Lung (tissue), 11 donors: ENCODE measurements at regions not wholly inside any gene's neighbourhood (a gene's known extent, or its start where the extent isn't known, plus 50 kb on each side); places are given as distances from the start of the nearest gene placed in this dataset.

Source experiments
- ATAC-seq: fragments of 200-7000 bp; cut with Tn5 transposase; one replicate; pipeline ENCODE4 v1.9.1; 2020; ENCODE audit warnings: moderate number of reproducible peaks; ENCODE audit not compliant: insufficient read depth, low FRiP score
- DNase-seq, 3 donors: peaks; one replicate each; pipeline ENCODE4 v3.0.0-alpha.2; 2013 to 2017
- H3K27ac ChIP-seq, 2 donors: one replicate each; pipeline ENCODE4 v1.5.1; 2013; ENCODE audit warnings: mild to moderate bottlenecking in 2 of 2, moderate library complexity in 2 of 2, control low read depth in 1 of 2, inconsistent platforms in 1 of 2, low read depth in 1 of 2, low read length in 1 of 2
- H3K27me3 ChIP-seq, 3 donors: one replicate each; pipeline ENCODE4 v1.5.1; 2013; ENCODE audit warnings: low read length in 2 of 3; ENCODE audit not compliant: control insufficient read depth in 3 of 3, insufficient read depth in 3 of 3
- H3K36me3 ChIP-seq, 4 donors: one replicate each; pipeline ENCODE4 v1.5.1; 2013; ENCODE audit warnings: low read length in 4 of 4, mild to moderate bottlenecking in 1 of 4, moderate library complexity in 1 of 4; ENCODE audit not compliant: control insufficient read depth in 4 of 4, insufficient read depth in 4 of 4
- H3K4me1 ChIP-seq, 5 donors: one replicate each; pipeline ENCODE4 v1.5.1; 2013; ENCODE audit warnings: low read length in 5 of 5, mild to moderate bottlenecking in 2 of 5, moderate library complexity in 1 of 5; ENCODE audit not compliant: control insufficient read depth in 5 of 5, insufficient read depth in 5 of 5
- H3K4me3 ChIP-seq: one replicate; pipeline ENCODE4 v1.5.1; 2013; ENCODE audit warnings: mild to moderate bottlenecking, control low read depth, moderate library complexity
- H3K9ac ChIP-seq, 2 donors: one replicate each; pipeline ENCODE4 v1.5.1; 2013; ENCODE audit warnings: low read length in 2 of 2, control low read depth in 1 of 2; ENCODE audit not compliant: insufficient read depth in 1 of 2
- H3K9me3 ChIP-seq, 4 donors: one replicate each; pipeline ENCODE4 v1.5.1; 2013; ENCODE audit warnings: low read length in 3 of 4, mild to moderate bottlenecking in 1 of 4, moderate library complexity in 1 of 4; ENCODE audit not compliant: control insufficient read depth in 4 of 4, insufficient read depth in 3 of 4
- CTCF ChIP-seq: IDR thresholded peaks from 2 replicates; pipeline ENCODE4 v1.5.1; 2012; ENCODE audit warnings: mild to moderate bottlenecking; ENCODE audit errors: control extremely low read depth, extremely low read depth
- WGBS, 2 donors: extraction: QIAGEN DNeasy Blood & Tissue Kit; methylation state at CpG; one replicate each; pipeline ENCODE4 v1.1.7; 2013; 5-methylcytosine and 5-hydroxymethylcytosine counted together
- donor health status: control.
- donor health status: control.
- donor health status: Bipolar disorder and iron deficiency.
- donor health status: healthy.
- donor health status: DM: yes; HTN: yes; CAD: no.

- Histone ChIP-seq H3K36me3 (no peaks in the 10 kb centered on the region), H3K27ac (no peak overlapping the region), H3K27me3 (no peaks in the 10 kb centered on the region), H3K9ac (no peak overlapping the region), H3K4me1 (no peaks in the 10 kb centered on the region), H3K9me3 (peaks cover 0 to 2% (median 0%) of the 10 kb centered on the region in 4 donors), H3K4me3 (no peak overlapping the region)
- TF ChIP-seq CTCF = no peak
- 16 to 44% methylated on average over 4 of the region's 4 CpGs for WGBS, 2 donors
- ATAC-seq (no peak), DNase-seq (no peak)
These were observed 367.8 kb upstream of the HS6ST1 start for GRCh38 chr2:128686497-128686859.

- no peak overlapping the region for H3K27ac ChIP-seq
- DNase-seq (no peak), ATAC-seq (no peak)
- H3K9ac ChIP-seq = no peak overlapping the region
- no peak overlapping the region for H3K4me3 ChIP-seq
- TF ChIP-seq CTCF = no peak
- H3K4me1 ChIP-seq = no peaks in the 10 kb centered on the region
- H3K27me3 ChIP-seq = no peaks in the 10 kb centered on the region
- 85 to 88% methylated on average over 6 of the region's 6 CpGs for WGBS, 2 donors
- no peaks in the 10 kb centered on the region for H3K36me3 ChIP-seq
- H3K9me3 ChIP-seq = peaks cover 0 to 2% (median 0%) of the 10 kb centered on the region in 4 donors
These were observed 368.4 kb upstream of the HS6ST1 start for GRCh38 chr2:128686881-128687555.

- no peak for DNase-seq
- H3K9me3 ChIP-seq = peaks cover 0 to 2% (median 0%) of the 10 kb centered on the region in 4 donors
- no peak overlapping the region for H3K9ac ChIP-seq
- 92 to 99% methylated on average over 4 of the region's 4 CpGs for WGBS, 2 donors
- H3K4me1 ChIP-seq = no peaks in the 10 kb centered on the region
- no peaks in the 10 kb centered on the region for H3K27me3 ChIP-seq
- no peak for TF ChIP-seq CTCF
- H3K36me3 ChIP-seq = no peaks in the 10 kb centered on the region
- no peak for ATAC-seq
- H3K27ac ChIP-seq = no peak overlapping the region
- H3K4me3 ChIP-seq = no peak overlapping the region
These were observed 368.9 kb upstream of the HS6ST1 start for GRCh38 chr2:128687565-128687964.

- no peaks in the 10 kb centered on the region for H3K4me1 ChIP-seq
- no peak overlapping the region for H3K4me3 ChIP-seq
- no peak overlapping the region for H3K27ac ChIP-seq
- WGBS, 2 donors = 90 to 95% methylated on average over 14 of the region's 14 CpGs
- H3K36me3 ChIP-seq = no peaks in the 10 kb centered on the region
- TF ChIP-seq CTCF = no peak
- ATAC-seq = no peak
- no peak for DNase-seq
- H3K9me3 ChIP-seq = peaks cover 0 to 3% (median 0%) of the 10 kb centered on the region in 4 donors
- no peaks in the 10 kb centered on the region for H3K27me3 ChIP-seq
- no peak overlapping the region for H3K9ac ChIP-seq
These were observed 371.3 kb upstream of the HS6ST1 start for GRCh38 chr2:128689971-128690370.
